ENCODE measurements at regions not wholly inside any gene's neighbourhood (a gene's known extent, or its start where the extent isn't known, plus 50 kb on each side); places are given as distances from the start of the nearest gene placed in this dataset.

DNA sequence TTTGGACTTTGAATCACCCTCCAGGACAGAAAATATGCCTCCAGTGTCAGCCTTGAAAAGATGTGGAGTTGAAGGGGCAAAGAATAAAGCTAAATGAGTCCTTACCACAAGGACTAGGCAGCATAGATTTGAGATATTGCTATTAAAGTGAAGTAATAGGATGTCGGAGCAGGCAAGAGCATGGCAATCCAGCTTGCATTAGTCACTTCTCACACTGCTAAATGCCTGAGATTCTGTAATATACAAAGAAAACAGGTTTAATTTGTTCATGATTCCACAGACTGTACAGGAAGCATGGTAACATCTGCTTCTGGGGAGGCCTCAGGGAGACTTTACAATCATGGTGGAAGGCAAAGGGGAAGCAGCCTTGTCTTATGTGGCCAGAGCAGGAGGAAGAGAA is 109.8 kb upstream of the PCDH7 start:
- intact Hi-C loops (cut with micrococcal nuclease) = no loop called here
- ATAC-seq (no peak), DNase-seq (no peak)

GRCh38 chr4:30614771-30615170 is 105.4 kb upstream of the PCDH7 start:
- ATAC-seq = no peak
- DNase-seq = no peak
- intact Hi-C loops (cut with micrococcal nuclease) = no loop called here

DNA sequence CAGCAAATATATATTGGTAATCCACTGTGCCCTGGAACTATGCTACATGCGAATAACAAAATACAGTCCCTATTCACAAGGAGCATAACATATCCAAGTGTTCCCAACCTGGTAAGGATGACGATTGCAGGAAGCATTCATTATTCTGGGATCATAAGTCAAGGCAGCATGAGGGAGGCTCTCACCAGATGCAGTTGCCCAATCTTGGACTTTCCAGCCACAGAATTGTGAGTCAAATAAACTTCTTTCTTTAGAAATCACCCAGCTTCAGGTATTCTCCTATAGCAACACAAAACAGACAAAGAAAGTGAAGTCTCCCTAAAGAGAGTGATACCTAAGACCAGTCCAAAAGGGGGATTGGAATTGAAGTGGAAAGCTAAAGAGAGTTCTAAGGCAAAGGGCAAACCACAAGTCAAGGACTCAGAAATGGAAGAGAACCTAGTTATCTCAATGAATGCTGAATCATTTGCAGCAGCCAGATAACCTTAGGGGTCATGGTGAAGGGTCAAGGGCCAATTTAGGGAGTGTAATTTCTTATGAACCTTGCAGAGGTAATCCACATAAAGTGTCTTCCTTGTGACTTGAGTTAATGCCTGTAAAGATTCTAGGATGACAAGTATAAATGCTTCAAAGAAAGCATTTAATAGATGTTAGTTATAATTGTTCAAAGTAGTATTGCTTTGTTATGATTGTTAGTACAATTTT is 103.1 kb upstream of the PCDH7 start:
- ATAC-seq = no peak
- no peak for DNase-seq
- intact Hi-C loops (cut with micrococcal nuclease) = no loop called here

DNA sequence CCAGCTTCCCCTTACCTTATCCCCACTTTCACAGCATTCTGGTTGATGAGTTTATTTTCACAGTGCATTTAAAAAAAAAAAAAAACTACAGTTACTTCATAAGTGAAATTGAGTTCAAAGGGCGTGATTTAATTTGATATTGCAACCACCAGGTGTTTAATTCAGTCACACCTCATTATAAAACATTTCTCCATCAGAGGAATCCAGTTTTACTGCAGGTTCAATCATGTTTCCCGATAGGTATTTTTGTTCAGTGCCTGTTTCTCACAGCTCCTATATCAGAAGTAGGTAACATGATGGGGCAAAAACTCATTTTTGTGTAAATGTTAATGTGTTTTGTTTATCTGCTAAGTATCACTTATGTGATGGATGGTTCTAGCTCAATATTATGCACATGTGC is 102.3 kb upstream of the PCDH7 start:
- intact Hi-C loops (cut with micrococcal nuclease) = no loop called here
- DNase-seq (no peak), ATAC-seq (no peak)

GRCh38 chr4:30619679-30620078 is 100.5 kb upstream of the PCDH7 start:
- intact Hi-C loops (cut with micrococcal nuclease) = no loop called here
- ATAC-seq = peak; percentile 60
- no peak for DNase-seq

DNA sequence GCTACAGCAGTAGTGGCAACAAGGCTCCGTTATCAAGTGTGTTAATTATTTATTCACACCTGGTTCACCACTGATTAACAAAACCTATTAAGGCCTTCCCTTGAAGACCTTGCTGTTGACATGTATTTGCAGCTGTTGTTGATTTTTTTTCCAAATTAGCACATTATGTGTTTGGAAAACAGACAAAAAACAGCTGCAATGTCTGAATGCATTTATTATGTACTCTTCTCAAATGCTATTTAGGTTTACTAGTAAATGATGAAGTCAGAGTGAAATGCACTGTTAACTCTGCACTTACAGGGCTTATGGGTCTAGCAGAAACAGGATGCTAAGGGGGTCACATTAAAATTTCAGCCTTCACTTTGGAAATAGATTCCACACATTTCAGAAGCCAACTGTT is 99.5 kb upstream of the PCDH7 start:
- ATAC-seq (no peak), DNase-seq (no peak)
- intact Hi-C loops (cut with micrococcal nuclease) = no loop called here

GRCh38 chr4:30630431-30630830 is 89.7 kb upstream of the PCDH7 start:
- DNase-seq (no peak), ATAC-seq (no peak)
- intact Hi-C loops (cut with micrococcal nuclease) = no loop called here

DNA sequence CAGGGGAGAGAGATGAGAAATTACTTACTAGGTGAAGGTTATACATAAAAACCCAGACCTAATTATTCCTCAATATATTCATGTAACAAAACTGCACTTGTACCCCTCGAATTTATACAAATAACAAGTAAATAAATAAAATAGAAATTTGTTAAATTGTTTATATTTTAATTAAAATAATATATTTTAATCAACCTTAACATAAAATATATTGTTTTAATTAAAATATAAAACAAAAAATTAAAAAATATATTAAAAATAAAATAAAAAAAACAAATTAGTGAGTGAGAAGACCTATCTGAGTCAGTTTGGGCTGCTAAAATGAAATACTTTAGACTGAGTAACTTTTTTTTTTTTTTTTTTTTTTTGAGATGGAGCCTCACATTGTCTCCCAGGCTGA is 87.4 kb upstream of the PCDH7 start:
- ATAC-seq = no peak
- DNase-seq = no peak
- intact Hi-C loops (cut with micrococcal nuclease) = no loop called here

- intact Hi-C loops (cut with micrococcal nuclease) = no loop called here
- no peak for DNase-seq
- ATAC-seq = no peak
Measured at GRCh38 chr4:30641345-30641744, 78.8 kb upstream of the PCDH7 start.

GRCh38 chr4:30642567-30642966 is 77.6 kb upstream of the PCDH7 start:
- DNase-seq (no peak), ATAC-seq (no peak)
- intact Hi-C loops (cut with micrococcal nuclease) = no loop called here

GRCh38 chr4:30653291-30653690 is 66.9 kb upstream of the PCDH7 start:
- no peak for ATAC-seq
- intact Hi-C loops (cut with micrococcal nuclease) = no loop called here
- DNase-seq = no peak

- intact Hi-C loops (cut with micrococcal nuclease) = no loop called here
- no peak for ATAC-seq
- no peak for DNase-seq
Measured at GRCh38 chr4:30656828-30657227, 63.3 kb upstream of the PCDH7 start.

GRCh38 chr4:30667919-30668318 is 52.2 kb upstream of the PCDH7 start:
- DNase-seq (no peak), ATAC-seq (no peak)
- intact Hi-C loops (cut with micrococcal nuclease) = no loop called here

- DNase-seq (no peak), ATAC-seq (no peak)
- intact Hi-C loops (cut with micrococcal nuclease) = no loop called here
Measured at GRCh38 chr4:30670206-30670605, 50.0 kb upstream of the PCDH7 start.
